Thyroid gland (tissue), 4 donors: ENCODE measurements at regions not wholly inside any gene's neighbourhood (a gene's known extent, or its start where the extent isn't known, plus 50 kb on each side); places are given as distances from the start of the nearest gene placed in this dataset.

Experiments
- CTCF ChIP-seq, 6 experiments: fragments of 200-600 bp in 3 of 6; fragments of 450-650 bp in 3 of 6; sonication (generic) in 3 of 6; IDR thresholded peaks; one replicate each; pipeline ENCODE4 v1.5.1; 2016 to 2019; ENCODE audit warnings: antibody characterized with exemption in 6 of 6, mild to moderate bottlenecking in 2 of 6, inconsistent platforms in 1 of 6, moderate library complexity in 1 of 6
- POLR2A ChIP-seq, 2 donors: fragments of 450-650 bp; IDR thresholded peaks; one replicate each; pipeline ENCODE4 v1.6.1; 2017; ENCODE audit warnings: antibody characterized with exemption in 2 of 2, mild to moderate bottlenecking in 2 of 2, moderate library complexity in 1 of 2

- TF ChIP-seq CTCF (IDR thresholded peaks at IDR 0.05) (no peak), POLR2A (IDR thresholded peaks at IDR 0.05) (no peak)
These were observed 545.4 kb upstream of the IL12A start for GRCh38 chr3:159443266-159443665.
